Suppressor macrophage treated with lipopolysaccharide for 1 hour (primary cell): ENCODE measurements at regions not wholly inside any gene's neighbourhood (a gene's known extent, or its start where the extent isn't known, plus 50 kb on each side); places are given as distances from the start of the nearest gene placed in this dataset.

Experiments
- DNase-seq, 3 donors: peaks; one replicate each; pipeline ENCODE4 v3.0.0-alpha.2; 2020 to 2022

GRCh38 chr5:14965815-14966214 is 94.2 kb upstream of the ANKH start:
- no peak for DNase-seq

GRCh38 chr5:14962604-14963003 is 91.0 kb upstream of the ANKH start:
- no peak for DNase-seq

- no peak for DNase-seq
These were observed 88.5 kb upstream of the ANKH start for GRCh38 chr5:14960120-14960462.

- DNase-seq = no peak
These were observed 88.0 kb upstream of the ANKH start for GRCh38 chr5:14959399-14960119.

GRCh38 chr5:14958188-14958587 is 86.6 kb upstream of the ANKH start:
- no peak for DNase-seq

- DNase-seq = no peak
These were observed 85.0 kb upstream of the ANKH start for GRCh38 chr5:14956423-14957046.

GRCh38 chr5:14954616-14955343 is 83.2 kb upstream of the ANKH start:
- DNase-seq = no peak

GRCh38 chr5:14954216-14954615 is 82.6 kb upstream of the ANKH start:
- no peak for DNase-seq

- DNase-seq = no peak
These were observed 81.6 kb upstream of the ANKH start for GRCh38 chr5:14953075-14953607.

- DNase-seq = no peak
These were observed 76.8 kb upstream of the ANKH start for GRCh38 chr5:14948383-14948782.

GRCh38 chr5:14946815-14947620 is 75.4 kb upstream of the ANKH start:
- DNase-seq = peak; percentile 34 to 49 (median 45)

- DNase-seq = no peak
These were observed 73.9 kb upstream of the ANKH start for GRCh38 chr5:14945450-14945849.

- DNase-seq = no peak
These were observed 73.4 kb upstream of the ANKH start for GRCh38 chr5:14944996-14945395.

GRCh38 chr5:14944350-14944739 is 72.8 kb upstream of the ANKH start:
- DNase-seq = no peak

- no peak for DNase-seq
These were observed 70.6 kb upstream of the ANKH start for GRCh38 chr5:14942212-14942611.

GRCh38 chr5:14937254-14937653 is 65.7 kb upstream of the ANKH start:
- peak; percentile 55 to 83 (median 76) for DNase-seq

- DNase-seq = no peak
These were observed 65.0 kb upstream of the ANKH start for GRCh38 chr5:14936588-14936987.

GRCh38 chr5:14935341-14935740 is 63.8 kb upstream of the ANKH start:
- peak in 2 of 3 donors; percentile 46 to 52 for DNase-seq

- peak in 2 of 3 donors; percentile 29 to 45 for DNase-seq
These were observed 61.4 kb upstream of the ANKH start for GRCh38 chr5:14932902-14933469.

GRCh38 chr5:14930486-14930885 is 58.9 kb upstream of the ANKH start:
- no peak for DNase-seq

GRCh38 chr5:14929293-14930065 is 57.9 kb upstream of the ANKH start:
- DNase-seq = no peak

GRCh38 chr5:14928661-14929060 is 57.1 kb upstream of the ANKH start:
- DNase-seq = no peak
